K562 (cell line): ENCODE measurements at regions not wholly inside any gene's neighbourhood (a gene's known extent, or its start where the extent isn't known, plus 50 kb on each side); places are given as distances from the start of the nearest gene placed in this dataset.

Source experiments
- ATAC-seq: fragments of 200-7000 bp; cut with Tn5 transposase; 3 replicates; pipeline ENCODE4 v1.9.1; 2020; ENCODE audit warnings: moderate library complexity
- BruUV-seq: library from RNA; stranded (reverse); fragments of 400-500 nt; replicated peaks from 2 replicates; lab custom pipeline; 2021; lab: Mats Ljungman, UMichigan
- CTCF ChIA-PET: fragments of 300-600 bp; formaldehyde crosslinking; extraction: SDS; loops from one replicate; lab custom pipeline; 2021; ENCODE audit warnings: low intra/inter-chr PET ratio; lab: Yijun Ruan, JAX
- POLR2A ChIA-PET: fragments of 300-600, 350-650 bp; sonication (Branson Sonifier 250); formaldehyde crosslinking; extraction: SDS; loops from one replicate; lab custom pipeline; 2021; ENCODE audit warnings: antibody characterized with exemption, inconsistent platforms; lab: Yijun Ruan, JAX
- DNase-seq, 4 experiments: peaks; one replicate each; pipeline versions ENCODE4 v3.0.0 to v3.0.0-alpha.2; 2011 to 2018; ENCODE audit warnings: low spot score in 3 of 4, mixed read lengths in 3 of 4; ENCODE audit errors: extremely low read depth in 1 of 4
- FAIRE-seq: peaks from 2 replicates; lab custom pipeline; 2011; peaks lifted over from hg19 to GRCh38; lab: Jason Lieb, UNC
- H2AFZ ChIP-seq: 2 replicates; pipeline ENCODE4 v1.6.0; 2011; ENCODE audit warnings: low read depth, low read length, control low read depth, inconsistent platforms
- H3K27ac ChIP-seq: fragments of 200-600 bp; 3 replicates; pipeline ENCODE4 v1.8.0; 2011; ENCODE audit warnings: low read depth, mild to moderate bottlenecking, control low read depth, inconsistent platforms, low read length, moderate library complexity, mixed read lengths; ENCODE audit errors: extremely low read depth
- H3K27me3 ChIP-seq, 2 experiments: fragments of 300-600 bp in 1 of 2; 2 replicates in 1 of 2; 3 replicates in 1 of 2; pipeline versions ENCODE4 v1.6.0 to v1.8.0; 2011; ENCODE audit warnings: inconsistent platforms in 2 of 2, low read length in 2 of 2, mild to moderate bottlenecking in 1 of 2, mixed read lengths in 1 of 2, moderate library complexity in 1 of 2; ENCODE audit not compliant: control insufficient read depth in 2 of 2, insufficient read depth in 2 of 2
- H3K36me3 ChIP-seq: fragments of 300-600 bp; 3 replicates; pipeline ENCODE4 v1.8.0; 2011; ENCODE audit warnings: mild to moderate bottlenecking, low read length, inconsistent platforms; ENCODE audit not compliant: control insufficient read depth, insufficient read depth
- H3K4me1 ChIP-seq, 2 experiments: fragments of 200-600 bp in 1 of 2; replicated peaks in 1 of 2; 2 replicates in 1 of 2; 3 replicates in 1 of 2; pipeline versions ENCODE4 v1.5.1 to v1.8.0; 2011; ENCODE audit warnings: inconsistent platforms in 2 of 2, low read length in 2 of 2, mild to moderate bottlenecking in 1 of 2, mixed read lengths in 1 of 2, moderate library complexity in 1 of 2; ENCODE audit not compliant: control insufficient read depth in 2 of 2, insufficient read depth in 2 of 2
- H3K4me2 ChIP-seq: 2 replicates; pipeline ENCODE4 v1.6.1; 2011; ENCODE audit warnings: low read length, control low read depth, inconsistent platforms, mixed read lengths; ENCODE audit not compliant: insufficient read depth
- H3K4me3 ChIP-seq: fragments of 200-600 bp; sonication (generic), shearing (Covaris generic); 2 replicates; pipeline ENCODE4 v1.5.1; 2016; ENCODE audit warnings: control low read depth, inconsistent platforms
- H3K79me2 ChIP-seq: fragments of 200-600 bp; 3 replicates; pipeline ENCODE4 v1.8.0; 2011; ENCODE audit warnings: low read length, inconsistent platforms; ENCODE audit not compliant: control insufficient read depth, insufficient read depth
- H3K9ac ChIP-seq, 2 experiments: 2 replicates each; pipeline versions ENCODE4 v1.6.0 to v1.6.1; 2011; ENCODE audit warnings: low read depth in 2 of 2, low read length in 2 of 2, control low read depth in 1 of 2, inconsistent platforms in 1 of 2, mild to moderate bottlenecking in 1 of 2, mixed read lengths in 1 of 2; ENCODE audit not compliant: insufficient read depth in 1 of 2
- H3K9me1 ChIP-seq: one replicate; pipeline ENCODE4 v1.6.0; 2011; ENCODE audit warnings: inconsistent platforms, mild to moderate bottlenecking, low read length, moderate library complexity; ENCODE audit not compliant: control insufficient read depth, insufficient read depth
- H3K9me3 ChIP-seq: replicated peaks from 2 replicates; pipeline ENCODE4 v1.5.1; 2011; ENCODE audit warnings: low read depth, low read length, inconsistent platforms; ENCODE audit not compliant: control insufficient read depth, insufficient read depth
- H4K20me1 ChIP-seq: replicated peaks from 2 replicates; pipeline ENCODE4 v1.6.1; 2011; ENCODE audit warnings: low read length, inconsistent platforms, mixed read lengths; ENCODE audit not compliant: control insufficient read depth, insufficient read depth
- BRD9 ChIP-seq: fragments of 450-650 bp; IDR thresholded peaks from 2 replicates; pipeline ENCODE4 v1.6.1; 2018; ENCODE audit warnings: low read depth; ENCODE audit not compliant: partially characterized antibody
- ETV5 ChIP-seq: sonication (generic); formaldehyde crosslinking; IDR thresholded peaks from 2 replicates; pipeline ENCODE4 v1.4.0; 2020; ENCODE audit warnings: low read depth, mild to moderate bottlenecking, missing genetic modification reagents
- MTA2 ChIP-seq: fragments of 450-650 bp; IDR thresholded peaks from 2 replicates; pipeline ENCODE4 v1.6.1; 2016; ENCODE audit warnings: low read depth
- MYC ChIP-seq, 2 experiments: fragments of 250-450 bp in 1 of 2; sonication (Bioruptor Pico) in 1 of 2; IDR thresholded peaks; 2 replicates each; pipeline versions ENCODE4 v1.5.1 to v1.6.1; 2012 to 2021; ENCODE audit warnings: low read depth in 2 of 2, borderline replicate concordance in 1 of 2, improper control_type of control experiment in 1 of 2, low read length in 1 of 2, mild to moderate bottlenecking in 1 of 2, moderate library complexity in 1 of 2
- OTX1 ChIP-seq: fragments of 450-650 bp; formaldehyde crosslinking; IDR thresholded peaks from 2 replicates; pipeline ENCODE4 v1.4.0; 2022; ENCODE audit warnings: mild to moderate bottlenecking
- PCBP2 ChIP-seq: fragments of 200-400 bp; formaldehyde crosslinking; IDR thresholded peaks from 2 replicates; pipeline ENCODE4 v1.6.1; 2018; ENCODE audit warnings: low read length, low read depth, mild to moderate bottlenecking, moderate library complexity; ENCODE audit not compliant: poor library complexity, severe bottlenecking
- PYGO2 ChIP-seq: fragments of 450-650 bp; IDR thresholded peaks from 2 replicates; pipeline ENCODE4 v1.6.1; 2016; ENCODE audit warnings: mild to moderate bottlenecking, missing genetic modification characterization, moderate library complexity, missing compliant biosample characterization
- RCOR1 ChIP-seq, 2 experiments: IDR thresholded peaks; 2 replicates each; pipeline ENCODE4 v1.6.1; 2012; ENCODE audit warnings: low read depth in 2 of 2, low read length in 2 of 2, borderline replicate concordance in 1 of 2, improper control_type of control experiment in 1 of 2
- XRCC4 ChIP-seq: IDR thresholded peaks from one replicate; pipeline ENCODE4 v1.6.1; 2011; ENCODE audit not compliant: insufficient read depth, insufficient read length; ENCODE audit errors: extremely low read depth
- ZFP36 ChIP-seq: fragments of 150-350 bp; IDR thresholded peaks from 2 replicates; pipeline ENCODE4 v1.6.1; 2018; ENCODE audit warnings: low read length, low read depth; ENCODE audit not compliant: partially characterized antibody
- ZNF146 ChIP-seq: IDR thresholded peaks from one replicate; pipeline ENCODE4 v1.6.1; 2018; ENCODE audit warnings: missing compliant biosample characterization; ENCODE audit not compliant: unreplicated experiment
- ZNF311 ChIP-seq: fragments of 250-450 bp; sonication (Bioruptor Pico); IDR thresholded peaks from 2 replicates; pipeline ENCODE4 v1.4.0; 2020; ENCODE audit warnings: mild to moderate bottlenecking, moderate library complexity
- WGBS: fragments of 100-300 bp; shearing (Covaris generic); methylation state at CpG from one replicate; pipeline ENCODE4 v1.1.6; 2016; ENCODE audit warnings: low coverage, mixed read lengths; ENCODE audit not compliant: insufficient coverage; ENCODE audit errors: missing lambda C conversion rate; 5-methylcytosine and 5-hydroxymethylcytosine counted together
- in situ Hi-C: fragments of 300-500 bp; cut with MboI; formaldehyde crosslinking; loops from 4 replicates; pipeline ENCODE4 v1.15.0; 2018; ENCODE audit warnings: inconsistent platforms, mixed read lengths
- intact Hi-C: fragments of 100-400 bp; cut with micrococcal nuclease; formaldehyde crosslinking; loops from 2 replicates; pipeline ENCODE4 v1.14.2; 2022
- TF ChIP-seq, protein P1 (sequence below): fragments of 450-650 bp; IDR thresholded peaks from 2 replicates; pipeline ENCODE4 v1.6.1; 2014; ENCODE audit warnings: low read depth, mild to moderate bottlenecking, moderate library complexity, borderline replicate concordance
- TF ChIP-seq, protein P2 (sequence below): sonication (generic); formaldehyde crosslinking; IDR thresholded peaks from 2 replicates; pipeline ENCODE4 v1.8.0; 2022; ENCODE audit warnings: mild to moderate bottlenecking, missing genetic modification reagents

DNA sequence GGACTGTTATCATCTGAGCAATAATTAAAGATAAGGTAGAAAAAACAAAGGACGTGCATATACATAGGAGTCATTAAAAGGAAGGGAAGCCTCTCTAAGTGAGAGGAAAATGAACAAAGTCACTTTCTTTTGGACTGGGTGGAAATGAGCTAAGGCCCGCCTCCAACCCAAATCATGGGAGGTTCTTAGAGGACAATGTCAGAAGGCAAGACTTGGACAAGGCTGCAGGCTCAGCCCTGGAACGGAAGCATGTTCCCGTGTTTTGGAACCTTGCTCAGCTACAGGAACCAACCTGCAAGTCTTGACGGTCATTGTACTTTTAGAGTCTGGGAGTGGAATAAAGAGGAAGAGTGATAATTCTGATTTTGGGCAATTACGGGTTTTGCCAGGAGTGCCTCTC, 59.4 kb upstream of the EPB41L3 start:
- H3K79me2 ChIP-seq = no peaks in the 10 kb centered on the region
- ChIA-PET CTCF (no interaction called here), POLR2A (interaction anchor here (0.6 kb wide), 1 partner anchor 1282 kb away, joined by 3 read pairs; no protein-coding TSS in a partner anchor)
- no peak for TF ChIP-seq MTA2
- TF ChIP-seq OTX1 (CRISPR knock-in tag) = no peak
- TF ChIP-seq PYGO2 (tag) = no peak
- no peak for TF ChIP-seq PCBP2
- no peak overlapping the region for H3K9ac ChIP-seq
- FAIRE-seq = no peak
- no peaks in the 10 kb centered on the region for H3K9me1 ChIP-seq
- H3K4me2 ChIP-seq = no peak overlapping the region
- DNase-seq = no peak
- in situ Hi-C loops (no loop called here), intact Hi-C loops (no loop called here)
- H3K9me3 ChIP-seq = no peaks in the 10 kb centered on the region; the same call in 1 of the 2 replicates
- H3K36me3 ChIP-seq = no peaks in the 10 kb centered on the region
- 0% methylated on average over 6 of the region's 6 CpGs for WGBS
- H3K4me1 ChIP-seq = no peaks in the 10 kb centered on the region
- no peaks in the 10 kb centered on the region for H4K20me1 ChIP-seq
- BruUV-seq = no TSS peak
- ATAC-seq = no peak
- H3K4me3 ChIP-seq = no peak overlapping the region
- H3K27ac ChIP-seq = no peak overlapping the region
- no peaks in the 10 kb centered on the region for H3K27me3 ChIP-seq
- no peak overlapping the region for H2AFZ ChIP-seq

DNA sequence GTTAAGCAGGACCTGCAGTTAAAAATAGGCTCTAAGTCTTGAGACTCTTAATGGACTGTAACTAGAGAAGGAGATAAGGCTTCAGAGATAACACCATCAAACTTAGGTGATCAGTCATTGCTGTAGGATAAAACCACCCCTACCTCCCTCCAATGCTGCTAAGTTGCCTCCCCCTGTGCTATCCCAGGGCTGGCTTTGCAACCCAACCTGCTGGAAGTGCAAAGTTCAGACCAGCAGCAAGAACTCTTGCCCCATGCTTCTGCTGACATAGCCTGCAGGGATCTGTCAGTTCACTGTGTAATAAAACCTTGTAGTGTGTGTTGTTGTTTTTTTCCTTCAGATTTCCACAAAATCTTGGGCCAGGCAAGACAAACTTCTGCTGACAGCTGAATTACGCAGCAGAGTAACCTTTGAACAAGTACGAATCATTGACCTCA, 57.4 kb upstream of the EPB41L3 start:
- WGBS = 3% methylated on average over 2 of the region's 2 CpGs
- ChIA-PET CTCF (interaction anchor here (0.7 kb wide), 1 partner anchor 1274 kb away, joined by 3 read pairs; no protein-coding TSS in a partner anchor), POLR2A (no interaction called here)
- TF ChIP-seq, protein P1, sequence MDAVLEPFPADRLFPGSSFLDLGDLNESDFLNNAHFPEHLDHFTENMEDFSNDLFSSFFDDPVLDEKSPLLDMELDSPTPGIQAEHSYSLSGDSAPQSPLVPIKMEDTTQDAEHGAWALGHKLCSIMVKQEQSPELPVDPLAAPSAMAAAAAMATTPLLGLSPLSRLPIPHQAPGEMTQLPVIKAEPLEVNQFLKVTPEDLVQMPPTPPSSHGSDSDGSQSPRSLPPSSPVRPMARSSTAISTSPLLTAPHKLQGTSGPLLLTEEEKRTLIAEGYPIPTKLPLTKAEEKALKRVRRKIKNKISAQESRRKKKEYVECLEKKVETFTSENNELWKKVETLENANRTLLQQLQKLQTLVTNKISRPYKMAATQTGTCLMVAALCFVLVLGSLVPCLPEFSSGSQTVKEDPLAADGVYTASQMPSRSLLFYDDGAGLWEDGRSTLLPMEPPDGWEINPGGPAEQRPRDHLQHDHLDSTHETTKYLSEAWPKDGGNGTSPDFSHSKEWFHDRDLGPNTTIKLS = no peak
- TF ChIP-seq XRCC4 (no peak), BRD9 (no peak), ETV5 (CRISPR knock-in tag) (no peak), MYC (IDR thresholded peaks at IDR 0.05; ENCODE audit: low read depth, low read length) (no peak), MYC (CRISPR knock-in tag; IDR thresholded peaks at IDR 0.05; ENCODE audit: borderline replicate concordance, low read depth) (no peak), RCOR1 (IDR thresholded peaks at IDR 0.05; ENCODE audit: borderline replicate concordance in 1 of 2, low read depth in 2 of 2, low read length in 2 of 2) (no peak), ZNF311 (CRISPR knock-in tag) (no peak), ZNF146 (CRISPR knock-in tag) (no peak), ZFP36 (no peak)
- TF ChIP-seq, protein P2, sequence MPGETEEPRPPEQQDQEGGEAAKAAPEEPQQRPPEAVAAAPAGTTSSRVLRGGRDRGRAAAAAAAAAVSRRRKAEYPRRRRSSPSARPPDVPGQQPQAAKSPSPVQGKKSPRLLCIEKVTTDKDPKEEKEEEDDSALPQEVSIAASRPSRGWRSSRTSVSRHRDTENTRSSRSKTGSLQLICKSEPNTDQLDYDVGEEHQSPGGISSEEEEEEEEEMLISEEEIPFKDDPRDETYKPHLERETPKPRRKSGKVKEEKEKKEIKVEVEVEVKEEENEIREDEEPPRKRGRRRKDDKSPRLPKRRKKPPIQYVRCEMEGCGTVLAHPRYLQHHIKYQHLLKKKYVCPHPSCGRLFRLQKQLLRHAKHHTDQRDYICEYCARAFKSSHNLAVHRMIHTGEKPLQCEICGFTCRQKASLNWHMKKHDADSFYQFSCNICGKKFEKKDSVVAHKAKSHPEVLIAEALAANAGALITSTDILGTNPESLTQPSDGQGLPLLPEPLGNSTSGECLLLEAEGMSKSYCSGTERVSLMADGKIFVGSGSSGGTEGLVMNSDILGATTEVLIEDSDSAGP (CRISPR knock-in tag) = no peak

More for the DNA sequence above, 57.4 kb upstream of the EPB41L3 start:
- Histone ChIP-seq H3K36me3 (no peaks in the 10 kb centered on the region), H3K4me1 (no peaks in the 10 kb centered on the region), H3K79me2 (no peaks in the 10 kb centered on the region), H3K27ac (no peak overlapping the region), H3K9me1 (no peaks in the 10 kb centered on the region), H4K20me1 (no peaks in the 10 kb centered on the region), H2AFZ (no peak overlapping the region), H3K27me3 (no peaks in the 10 kb centered on the region), H3K9me3 (peaks cover 2% of the 10 kb centered on the region; the same call in 1 of the 2 replicates), H3K4me2 (no peak overlapping the region), H3K9ac (no peak overlapping the region), H3K4me3 (no peak overlapping the region)
- no peak for DNase-seq
- intact Hi-C loops (no loop called here), in situ Hi-C loops (no loop called here)
- no peak for FAIRE-seq
- no TSS peak for BruUV-seq
- ATAC-seq = no peak
